ENCODE measurements at regions not wholly inside any gene's neighbourhood (a gene's known extent, or its start where the extent isn't known, plus 50 kb on each side); places are given as distances from the start of the nearest gene placed in this dataset.

DNA sequence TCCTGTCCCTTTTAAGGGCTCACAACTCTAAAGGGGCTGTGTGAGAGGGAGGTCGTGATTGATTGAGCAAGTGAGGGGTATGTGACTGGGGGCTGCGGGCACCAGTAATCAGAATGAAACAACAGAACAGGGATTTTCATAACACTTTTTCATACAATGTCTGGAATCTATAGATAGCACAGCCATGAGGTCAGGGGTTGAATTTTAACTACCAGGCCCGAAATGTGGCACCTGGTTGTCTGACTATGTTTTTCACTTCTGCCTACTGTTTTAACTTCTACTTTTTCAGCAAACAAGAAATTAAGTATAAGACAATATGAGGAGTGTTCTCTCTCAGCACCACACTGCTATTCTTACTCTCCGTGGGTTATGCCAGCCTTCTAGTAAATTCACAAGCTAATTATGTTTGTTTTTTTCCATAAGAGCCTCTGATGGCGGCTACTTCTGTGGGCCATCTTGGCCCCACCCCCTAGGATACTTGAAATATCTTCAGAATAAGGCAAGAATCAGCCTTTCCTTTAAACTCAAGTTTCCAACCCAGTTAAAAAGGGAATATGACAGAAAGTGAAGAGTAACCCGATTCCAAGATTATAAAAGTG lies 552.8 kb upstream of the CHORDC1 start:
- DNase-seq = no peak
- ChIA-PET CTCF (no interaction called here), POLR2A (ENCODE audit: unreplicated experiment) (no interaction called here)
- H3K79me1 ChIP-seq (ENCODE audit: low read depth in 1 of 2, low read length in 2 of 2) = no peaks in the 10 kb centered on the region
- H4K20me1 ChIP-seq (ENCODE audit: insufficient read depth, low read length) = no peaks in the 10 kb centered on the region
- no peak overlapping the region for H2BK20ac ChIP-seq (ENCODE audit: low read depth, low read length)
- no CpG with 5 or more reads among the region's 6 CpGs for WGBS, 2 experiments (ENCODE audit: extremely low coverage in 2 of 2, insufficient read length in 1 of 2)
- no peak overlapping the region for H2BK120ac ChIP-seq (ENCODE audit: low read depth, low read length)
- dilution Hi-C loops (cut with HindIII; ENCODE audit: low sequenced_read_pairs, unreplicated experiment) (no loop called here), in situ Hi-C loops (cut with MboI; ENCODE audit: low sequenced_read_pairs) (no loop called here), intact Hi-C loops (cut with micrococcal nuclease) (no loop called here)
- H3K14ac ChIP-seq (replicated peaks; ENCODE audit: low read depth, low read length) = no peak overlapping the region
- H3K4me1 ChIP-seq (ENCODE audit: control insufficient read depth, insufficient read depth, low read length) = no peaks in the 10 kb centered on the region
- no peak overlapping the region for H4K91ac ChIP-seq (ENCODE audit: insufficient read depth, low read depth, low read length)
- no peak overlapping the region for H2AK5ac ChIP-seq (ENCODE audit: low read depth, low read length)
- H3K9me1 ChIP-seq (ENCODE audit: insufficient read depth, low read length) = no peaks in the 10 kb centered on the region
- H3K27me3 ChIP-seq (ENCODE audit: control insufficient read depth, insufficient read depth, low read length) = no peaks in the 10 kb centered on the region
- no peak overlapping the region for H3K9ac ChIP-seq (ENCODE audit: low read depth, low read length)
- no peak overlapping the region for H3K4ac ChIP-seq (ENCODE audit: low read depth, low read length)
- no peak for TF ChIP-seq SMC3 (IDR thresholded peaks at IDR 0.05; ENCODE audit: low read depth, low read length)
- H4K8ac ChIP-seq (ENCODE audit: low read depth in 2 of 2, low read length in 2 of 2) = no peak overlapping the region
- no peak overlapping the region for H2AFZ ChIP-seq (replicated peaks; ENCODE audit: low read length, poor library complexity)
- H2BK5ac ChIP-seq (ENCODE audit: low read depth, low read length, poor library complexity, severe bottlenecking) = no peak overlapping the region
- H3K23ac ChIP-seq (ENCODE audit: low read depth, low read length) = no peak overlapping the region
- BruUV-seq (replicated peaks) = no TSS peak
- H3K27ac ChIP-seq (ENCODE audit: insufficient read depth, low read length) = no peak overlapping the region
- H3K56ac ChIP-seq (ENCODE audit: extremely low read depth, insufficient read depth, low read length) = no peak overlapping the region
- no peaks in the 10 kb centered on the region for H3K36me3 ChIP-seq (ENCODE audit: control insufficient read depth, insufficient read depth, low read length)
- ATAC-seq (ENCODE audit: low read depth) = no peak
- H3K4me3 ChIP-seq (ENCODE audit: insufficient read depth, low read depth, low read length) = no peak overlapping the region
- no peak overlapping the region for H2AK9ac ChIP-seq (replicated peaks; ENCODE audit: low read depth, low read length, poor library complexity)
- H3K9me3 ChIP-seq (ENCODE audit: control insufficient read depth, insufficient read depth, low read length) = peaks cover 11% of the 10 kb centered on the region
- H2BK15ac ChIP-seq (ENCODE audit: low read depth, low read length) = no peak overlapping the region
- H3K18ac ChIP-seq (ENCODE audit: low read depth, low read length) = no peak overlapping the region
- H4K5ac ChIP-seq (ENCODE audit: low read depth, low read length) = no peak overlapping the region
- no peak overlapping the region for H3K4me2 ChIP-seq (ENCODE audit: low read depth, low read length)

Measured in IMR-90 (cell line).